Activated naive CD4-positive, alpha-beta T cell treated with anti-CD3 and anti-CD28 coated beads for 36 hours (primary cell): ENCODE measurements at regions not wholly inside any gene's neighbourhood (a gene's known extent, or its start where the extent isn't known, plus 50 kb on each side); places are given as distances from the start of the nearest gene placed in this dataset.
"Not testable (repeated sequence)": the region's sequence is repeated elsewhere in the genome, so short reads cannot be mapped to it uniquely, and the experiment has no call there.

Experiments
- CTCF ChIA-PET: fragments of 350-600 bp; sonication (Branson Sonifier 250); formaldehyde crosslinking; loops from one replicate; lab custom pipeline; 2021; ENCODE audit warnings: antibody characterized with exemption; lab: Charles Lee
- DNase-seq: peaks from one replicate; pipeline ENCODE4 v3.0.0-alpha.2; 2020
- H3K27ac Mint-ChIP-seq: one replicate; pipeline ENCODE4 v1.8.0; 2021; ENCODE audit warnings: mild to moderate bottlenecking, mixed read lengths
- H3K27me3 Mint-ChIP-seq: one replicate; pipeline ENCODE4 v1.8.0; 2021; ENCODE audit warnings: low read depth, mixed read lengths
- H3K36me3 Mint-ChIP-seq: one replicate; pipeline ENCODE4 v1.8.0; 2021; ENCODE audit warnings: low read depth, mixed read lengths
- H3K4me1 Mint-ChIP-seq: one replicate; pipeline ENCODE4 v1.8.0; 2021; ENCODE audit warnings: low read depth, mixed read lengths
- H3K4me3 Mint-ChIP-seq: one replicate; pipeline ENCODE4 v1.8.0; 2021; ENCODE audit warnings: mild to moderate bottlenecking, moderate library complexity, mixed read lengths
- H3K9me3 Mint-ChIP-seq: one replicate; pipeline ENCODE4 v1.8.0; 2021; ENCODE audit warnings: mixed read lengths
- intact Hi-C: fragments of 100-400 bp; cut with micrococcal nuclease; formaldehyde crosslinking; loops from one replicate; pipeline ENCODE4 v1.15.1; 2023

- DNase-seq, H3K27ac Mint-ChIP-seq, H3K4me3 Mint-ChIP-seq, intact Hi-C loops, CTCF ChIA-PET, H3K27me3 Mint-ChIP-seq, H3K4me1 Mint-ChIP-seq, H3K9me3 Mint-ChIP-seq, H3K36me3 Mint-ChIP-seq: not testable (repeated sequence)
These were observed 153.8 kb upstream of the PDCD2 start for GRCh38 chr6:170738263-170738662.

- H3K27ac Mint-ChIP-seq, H3K9me3 Mint-ChIP-seq, H3K27me3 Mint-ChIP-seq, CTCF ChIA-PET, DNase-seq, H3K4me3 Mint-ChIP-seq, H3K36me3 Mint-ChIP-seq, intact Hi-C loops, H3K4me1 Mint-ChIP-seq: not testable (repeated sequence)
These were observed 151.9 kb upstream of the PDCD2 start for GRCh38 chr6:170736339-170736738.

- H3K27ac Mint-ChIP-seq, CTCF ChIA-PET, H3K9me3 Mint-ChIP-seq, H3K36me3 Mint-ChIP-seq, intact Hi-C loops, H3K4me1 Mint-ChIP-seq, H3K4me3 Mint-ChIP-seq, DNase-seq, H3K27me3 Mint-ChIP-seq: not testable (repeated sequence)
These were observed 132.6 kb upstream of the PDCD2 start for GRCh38 chr6:170717082-170717481.

GRCh38 chr6:170712702-170713101 lies 128.3 kb upstream of the PDCD2 start:
- H3K27me3 Mint-ChIP-seq, DNase-seq, H3K4me1 Mint-ChIP-seq, H3K4me3 Mint-ChIP-seq, H3K27ac Mint-ChIP-seq, H3K36me3 Mint-ChIP-seq, H3K9me3 Mint-ChIP-seq, intact Hi-C loops: not testable (repeated sequence)
- CTCF ChIA-PET, result interaction anchor here (0.6 kb wide), 1 partner anchor 474 kb away, joined by 3 read pairs; no protein-coding TSS in a partner anchor

- H3K27me3 Mint-ChIP-seq, H3K27ac Mint-ChIP-seq, DNase-seq, CTCF ChIA-PET, H3K4me3 Mint-ChIP-seq, intact Hi-C loops, H3K36me3 Mint-ChIP-seq, H3K9me3 Mint-ChIP-seq, H3K4me1 Mint-ChIP-seq: not testable (repeated sequence)
These were observed 115.7 kb upstream of the PDCD2 start for GRCh38 chr6:170700178-170700577.
